DOHH2 (cell line): ENCODE measurements at regions not wholly inside any gene's neighbourhood (a gene's known extent, or its start where the extent isn't known, plus 50 kb on each side); places are given as distances from the start of the nearest gene placed in this dataset.

Experiments used
- H3F3A ChIP-seq: fragments of 200-600 bp; sonication (generic), shearing (Covaris generic); 2 replicates; pipeline ENCODE4 v1.6.0; 2016; ENCODE audit warnings: antibody characterized with exemption, mild to moderate bottlenecking; ENCODE audit not compliant: control insufficient read depth, insufficient read depth
- H3K27ac ChIP-seq: fragments of 200-600 bp; sonication (generic); 2 replicates; pipeline ENCODE4 v1.5.1; 2014; ENCODE audit warnings: low read depth, mild to moderate bottlenecking, low read length, moderate library complexity
- H3K27me3 ChIP-seq: fragments of 200-600 bp; sonication (generic); 2 replicates; pipeline ENCODE4 v1.6.1; 2014; ENCODE audit warnings: mild to moderate bottlenecking, low read length, mixed read lengths; ENCODE audit not compliant: control insufficient read depth
- H3K36me3 ChIP-seq: fragments of 200-600 bp; sonication (generic); 2 replicates; pipeline ENCODE4 v1.6.1; 2014; ENCODE audit warnings: mild to moderate bottlenecking, low read length, moderate library complexity, mixed read lengths; ENCODE audit not compliant: control insufficient read depth
- H3K4me1 ChIP-seq: fragments of 200-600 bp; sonication (generic); 2 replicates; pipeline ENCODE4 v1.6.1; 2014; ENCODE audit warnings: mild to moderate bottlenecking, low read length, mixed read lengths; ENCODE audit not compliant: control insufficient read depth
- H3K4me2 ChIP-seq: fragments of 200-600 bp; sonication (generic); 2 replicates; pipeline ENCODE4 v1.6.0; 2014; ENCODE audit warnings: mild to moderate bottlenecking, low read length, moderate library complexity
- H3K4me3 ChIP-seq: fragments of 200-600 bp; sonication (generic); 2 replicates; pipeline ENCODE4 v1.5.1; 2014; ENCODE audit warnings: mild to moderate bottlenecking, low read length, mixed read lengths
- H3K79me2 ChIP-seq: fragments of 200-600 bp; sonication (generic); 2 replicates; pipeline ENCODE4 v1.6.1; 2014; ENCODE audit warnings: mild to moderate bottlenecking, low read length, mixed read lengths; ENCODE audit not compliant: control insufficient read depth
- H3K9me2 ChIP-seq: fragments of 200-600 bp; sonication (generic); replicated peaks from 2 replicates; pipeline ENCODE4 v1.6.1; 2014; ENCODE audit warnings: mild to moderate bottlenecking, low read length, mixed read lengths; ENCODE audit not compliant: control insufficient read depth
- H3K9me3 ChIP-seq: fragments of 200-600 bp; sonication (generic); 2 replicates; pipeline ENCODE4 v1.6.1; 2014; ENCODE audit warnings: antibody characterized with exemption, low read length, mixed read lengths; ENCODE audit not compliant: control insufficient read depth, insufficient read depth
- H4K20me1 ChIP-seq: fragments of 200-600 bp; sonication (generic); 2 replicates; pipeline ENCODE4 v1.6.0; 2014; ENCODE audit warnings: low read depth, mild to moderate bottlenecking, antibody characterized with exemption, low read length, moderate library complexity; ENCODE audit not compliant: control insufficient read depth, insufficient read depth
- EZH2phosphoT487 ChIP-seq: fragments of 200-600 bp; sonication (generic); IDR thresholded peaks from 2 replicates; pipeline ENCODE4 v1.6.1; 2017; ENCODE audit warnings: borderline replicate concordance, mild to moderate bottlenecking, antibody characterized with exemption, low read length, moderate library complexity, mixed read lengths
- TF ChIP-seq, protein P1 (sequence below): fragments of 200-600 bp; sonication (generic); IDR thresholded peaks from one replicate; pipeline ENCODE4 v1.5.1; 2014; ENCODE audit warnings: antibody characterized with exemption, mild to moderate bottlenecking, low read depth, low read length; ENCODE audit not compliant: poor library complexity, severe bottlenecking

DNA sequence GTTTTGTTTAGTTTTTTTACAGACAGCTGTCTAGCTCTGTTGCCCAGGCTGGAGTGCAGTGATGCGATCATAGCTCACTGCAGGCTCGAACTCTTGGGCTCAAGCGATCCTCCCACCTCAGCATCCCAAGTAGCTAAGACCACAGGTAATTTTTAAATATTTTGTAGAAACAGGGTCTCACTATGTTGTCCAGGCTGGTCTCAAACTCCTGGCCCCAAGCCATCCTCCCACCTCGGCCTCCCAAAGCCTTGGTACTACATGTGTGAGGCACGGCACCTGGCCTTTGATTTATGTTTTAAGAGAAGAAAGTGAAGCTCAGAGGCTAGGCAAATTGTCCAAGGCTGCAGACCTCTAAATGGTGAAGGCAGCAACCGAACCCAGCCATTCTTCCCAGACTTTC, 98.6 kb upstream of the SVIL start:
- no peaks in the 10 kb centered on the region for H3K4me1 ChIP-seq
- no peak overlapping the region for H3K4me3 ChIP-seq
- H3K4me2 ChIP-seq: no peak overlapping the region
- no peaks in the 10 kb centered on the region for H3K79me2 ChIP-seq
- no peak for TF ChIP-seq EZH2phosphoT487
- TF ChIP-seq, protein P1, sequence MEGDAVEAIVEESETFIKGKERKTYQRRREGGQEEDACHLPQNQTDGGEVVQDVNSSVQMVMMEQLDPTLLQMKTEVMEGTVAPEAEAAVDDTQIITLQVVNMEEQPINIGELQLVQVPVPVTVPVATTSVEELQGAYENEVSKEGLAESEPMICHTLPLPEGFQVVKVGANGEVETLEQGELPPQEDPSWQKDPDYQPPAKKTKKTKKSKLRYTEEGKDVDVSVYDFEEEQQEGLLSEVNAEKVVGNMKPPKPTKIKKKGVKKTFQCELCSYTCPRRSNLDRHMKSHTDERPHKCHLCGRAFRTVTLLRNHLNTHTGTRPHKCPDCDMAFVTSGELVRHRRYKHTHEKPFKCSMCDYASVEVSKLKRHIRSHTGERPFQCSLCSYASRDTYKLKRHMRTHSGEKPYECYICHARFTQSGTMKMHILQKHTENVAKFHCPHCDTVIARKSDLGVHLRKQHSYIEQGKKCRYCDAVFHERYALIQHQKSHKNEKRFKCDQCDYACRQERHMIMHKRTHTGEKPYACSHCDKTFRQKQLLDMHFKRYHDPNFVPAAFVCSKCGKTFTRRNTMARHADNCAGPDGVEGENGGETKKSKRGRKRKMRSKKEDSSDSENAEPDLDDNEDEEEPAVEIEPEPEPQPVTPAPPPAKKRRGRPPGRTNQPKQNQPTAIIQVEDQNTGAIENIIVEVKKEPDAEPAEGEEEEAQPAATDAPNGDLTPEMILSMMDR: no peak
- H3K9me3 ChIP-seq: no peaks in the 10 kb centered on the region
- peaks cover 7% of the 10 kb centered on the region; the same call in 1 of the 2 replicates for H3K27me3 ChIP-seq
- no peaks in the 10 kb centered on the region for H3K9me2 ChIP-seq
- H3F3A ChIP-seq: no peaks in the 10 kb centered on the region; the same call in 1 of the 2 replicates
- H4K20me1 ChIP-seq: no peaks in the 10 kb centered on the region
- H3K36me3 ChIP-seq: no peaks in the 10 kb centered on the region
- H3K27ac ChIP-seq: no peak overlapping the region

DNA sequence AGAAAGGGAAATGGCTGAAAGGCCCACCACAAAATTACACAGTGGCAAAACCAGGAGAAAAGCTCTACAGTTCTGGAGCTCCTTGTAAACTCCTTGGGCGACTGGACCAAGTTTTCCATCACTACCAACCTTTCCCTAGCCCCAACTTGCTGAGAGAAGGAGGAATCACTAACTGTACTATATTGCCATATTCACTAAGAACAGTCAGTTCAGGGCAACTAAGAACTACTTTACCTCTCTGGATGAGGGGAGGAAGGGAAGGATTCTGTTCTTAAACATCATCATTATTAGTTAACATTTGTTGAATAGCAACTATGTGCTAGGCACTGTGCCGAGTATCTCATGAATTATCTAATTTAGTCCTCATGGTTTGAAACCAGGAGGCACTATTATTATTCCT, 98.1 kb upstream of the SVIL start:
- Histone ChIP-seq H3K9me3 (no peaks in the 10 kb centered on the region), H3K4me3 (no peak overlapping the region), H3K27ac (no peak overlapping the region), H3K4me2 (no peak overlapping the region), H3K4me1 (no peaks in the 10 kb centered on the region), H3F3A (no peaks in the 10 kb centered on the region; the same call in 1 of the 2 replicates), H3K79me2 (no peaks in the 10 kb centered on the region), H3K9me2 (no peaks in the 10 kb centered on the region), H3K36me3 (no peaks in the 10 kb centered on the region), H4K20me1 (no peaks in the 10 kb centered on the region), H3K27me3 (peaks cover 7% of the 10 kb centered on the region; the same call in 1 of the 2 replicates)
- TF ChIP-seq EZH2phosphoT487: no peak
- TF ChIP-seq, protein P1: no peak

DNA sequence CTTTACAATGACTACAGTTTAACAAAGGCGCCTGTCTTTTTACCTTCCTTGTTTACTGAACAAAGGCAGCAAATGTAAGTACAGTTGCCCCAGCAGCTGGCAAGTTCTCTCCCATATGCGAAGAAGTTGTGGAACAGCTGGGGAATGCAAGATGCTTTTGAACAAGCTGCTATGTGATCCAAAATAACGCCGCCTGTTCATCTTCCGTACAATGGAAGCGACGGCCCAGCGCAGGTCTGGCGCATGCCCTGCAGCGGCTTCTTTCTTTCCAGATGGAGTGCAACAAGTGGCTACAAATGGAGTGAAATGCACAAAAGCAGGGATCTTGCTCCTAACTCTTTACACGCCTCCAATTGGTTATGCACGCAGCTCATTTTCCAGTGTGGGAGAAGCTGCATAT, 97.0 kb upstream of the SVIL start:
- TF ChIP-seq, protein P1: no peak
- no peak for TF ChIP-seq EZH2phosphoT487
- H3K27ac ChIP-seq: no peak overlapping the region
- H3K4me1 ChIP-seq: no peaks in the 10 kb centered on the region

DNA sequence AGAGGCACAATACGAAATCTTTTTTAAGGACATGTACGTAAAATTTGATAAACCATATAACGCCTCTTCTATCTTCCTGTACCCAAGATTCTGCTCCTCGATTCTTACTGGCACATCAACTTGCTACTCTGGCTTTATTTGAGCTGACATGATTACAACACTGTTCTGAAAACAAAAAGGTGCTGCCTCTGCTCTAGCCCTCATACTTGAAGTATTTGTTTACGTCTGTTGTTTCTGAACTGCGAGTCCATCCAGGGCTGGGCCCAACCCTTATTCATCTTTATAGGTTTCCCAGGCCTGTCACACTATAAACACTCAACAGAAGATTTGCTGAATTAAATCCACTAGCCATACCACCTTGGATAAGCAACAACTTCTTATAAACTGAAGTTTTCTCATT, 96.2 kb upstream of the SVIL start:
- no peak overlapping the region for H3K4me2 ChIP-seq
- no peaks in the 10 kb centered on the region for H3K9me3 ChIP-seq
- peaks cover 7% of the 10 kb centered on the region; the same call in 1 of the 2 replicates for H3K27me3 ChIP-seq
- no peaks in the 10 kb centered on the region; the same call in 1 of the 2 replicates for H3F3A ChIP-seq
- H4K20me1 ChIP-seq: no peaks in the 10 kb centered on the region
- H3K79me2 ChIP-seq: no peaks in the 10 kb centered on the region
- TF ChIP-seq, protein P1: no peak
- TF ChIP-seq EZH2phosphoT487: no peak
- H3K36me3 ChIP-seq: no peaks in the 10 kb centered on the region
- H3K4me1 ChIP-seq: no peaks in the 10 kb centered on the region
- no peaks in the 10 kb centered on the region for H3K9me2 ChIP-seq
- no peak overlapping the region for H3K4me3 ChIP-seq
- H3K27ac ChIP-seq: no peak overlapping the region

More for the DNA sequence above, 97.0 kb upstream of the SVIL start:
- Histone ChIP-seq H3F3A (no peaks in the 10 kb centered on the region; the same call in 1 of the 2 replicates), H3K79me2 (no peaks in the 10 kb centered on the region), H3K27me3 (peaks cover 7% of the 10 kb centered on the region; the same call in 1 of the 2 replicates), H3K36me3 (no peaks in the 10 kb centered on the region), H3K4me2 (no peak overlapping the region), H4K20me1 (no peaks in the 10 kb centered on the region), H3K9me2 (no peaks in the 10 kb centered on the region), H3K9me3 (no peaks in the 10 kb centered on the region), H3K4me3 (no peak overlapping the region)
